GM12865 (cell line): ENCODE measurements at regions not wholly inside any gene's neighbourhood (a gene's known extent, or its start where the extent isn't known, plus 50 kb on each side); places are given as distances from the start of the nearest gene placed in this dataset.
"Not testable (repeated sequence)": the region's sequence is repeated elsewhere in the genome, so short reads cannot be mapped to it uniquely, and the experiment has no call there.

ENCODE experiments used
- DNase-seq: peaks from one replicate; pipeline ENCODE4 v3.0.0; 2010; ENCODE audit warnings: low read depth
- H3K4me3 ChIP-seq: 2 replicates; pipeline ENCODE4 v1.5.1; 2011; ENCODE audit warnings: mild to moderate bottlenecking, low read depth, low read length, control low read depth
- CTCF ChIP-seq: IDR thresholded peaks from 2 replicates; pipeline ENCODE4 v1.5.1; 2011; ENCODE audit warnings: low read length, control low read depth, low read depth, inconsistent platforms; ENCODE audit not compliant: insufficient read depth; ENCODE audit errors: missing control alignments

GRCh38 chr1:220942278-220942677, 63.0 kb downstream of the HLX start:
- no peak for DNase-seq
- no peak overlapping the region for H3K4me3 ChIP-seq
- no peak for TF ChIP-seq CTCF

GRCh38 chr1:220942914-220943313, 63.7 kb downstream of the HLX start:
- not testable (repeated sequence) for H3K4me3 ChIP-seq, DNase-seq

GRCh38 chr1:220943319-220943996, 64.2 kb downstream of the HLX start:
- DNase-seq: peak; percentile 6
- no peak for TF ChIP-seq CTCF
- H3K4me3 ChIP-seq: no peak overlapping the region

- H3K4me3 ChIP-seq: no peak overlapping the region
- DNase-seq: no peak
- no peak for TF ChIP-seq CTCF
These were observed 71.3 kb downstream of the HLX start for GRCh38 chr1:220950576-220950975.

- no peak for TF ChIP-seq CTCF
- no peak overlapping the region for H3K4me3 ChIP-seq
- DNase-seq: no peak
These were observed 73.9 kb downstream of the HLX start for GRCh38 chr1:220952961-220953643.

- no peak overlapping the region for H3K4me3 ChIP-seq
- TF ChIP-seq CTCF: no peak
- no peak for DNase-seq
These were observed 75.3 kb downstream of the HLX start for GRCh38 chr1:220954321-220955075.

- no peak overlapping the region for H3K4me3 ChIP-seq
- no peak for TF ChIP-seq CTCF
- no peak for DNase-seq
These were observed 75.9 kb downstream of the HLX start for GRCh38 chr1:220955116-220955515.
